ENCODE measurements at regions not wholly inside any gene's neighbourhood (a gene's known extent, or its start where the extent isn't known, plus 50 kb on each side); places are given as distances from the start of the nearest gene placed in this dataset.

DNA sequence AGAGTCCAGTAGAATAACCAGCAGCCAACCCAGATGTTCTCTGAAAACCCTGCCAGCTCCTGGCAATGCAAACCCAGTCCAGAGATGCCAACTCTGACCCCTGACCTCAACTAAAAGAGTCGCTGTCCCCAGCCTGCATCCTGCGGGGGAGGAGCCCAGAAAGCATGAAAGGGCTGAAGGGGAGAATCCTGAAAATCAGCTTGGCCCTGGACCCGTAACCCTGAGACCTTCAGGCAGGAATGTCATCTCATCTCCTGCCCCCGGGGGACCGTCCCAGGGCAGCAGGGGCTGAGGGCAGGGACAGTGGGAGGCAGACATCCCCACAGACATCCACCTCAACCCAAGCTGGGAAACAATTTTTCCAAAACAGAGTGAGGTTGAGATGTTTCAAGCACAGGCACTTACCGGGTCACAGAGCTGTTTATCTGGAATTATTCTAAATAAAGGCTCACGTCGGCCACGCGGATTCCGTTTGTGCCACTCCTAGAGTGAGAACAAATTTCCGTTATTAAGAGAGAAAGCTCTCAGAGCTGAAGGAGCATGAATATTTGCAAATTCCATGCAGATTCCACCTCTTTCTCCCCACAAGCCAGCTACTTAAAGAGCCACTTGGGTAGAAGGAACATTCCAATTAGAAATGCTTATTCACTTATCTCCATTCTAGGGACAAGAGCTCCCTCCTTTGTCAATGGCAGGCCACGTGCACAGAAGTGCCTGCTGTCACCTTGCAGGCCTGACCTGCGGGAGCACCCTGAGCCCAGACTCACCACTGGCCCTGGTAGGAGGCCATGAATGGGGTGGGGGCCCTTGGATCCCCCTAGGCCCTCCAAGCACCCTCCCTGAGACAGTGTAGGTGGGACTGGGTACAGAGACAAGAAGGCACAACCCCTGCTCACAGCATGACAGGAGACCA lies 240.1 kb downstream of the NPHP4 start:
- Histone ChIP-seq H3K27me3 (no peaks in the 10 kb centered on the region), H3K27ac (no peak overlapping the region), H3K9me3 (no peaks in the 10 kb centered on the region)

DNA sequence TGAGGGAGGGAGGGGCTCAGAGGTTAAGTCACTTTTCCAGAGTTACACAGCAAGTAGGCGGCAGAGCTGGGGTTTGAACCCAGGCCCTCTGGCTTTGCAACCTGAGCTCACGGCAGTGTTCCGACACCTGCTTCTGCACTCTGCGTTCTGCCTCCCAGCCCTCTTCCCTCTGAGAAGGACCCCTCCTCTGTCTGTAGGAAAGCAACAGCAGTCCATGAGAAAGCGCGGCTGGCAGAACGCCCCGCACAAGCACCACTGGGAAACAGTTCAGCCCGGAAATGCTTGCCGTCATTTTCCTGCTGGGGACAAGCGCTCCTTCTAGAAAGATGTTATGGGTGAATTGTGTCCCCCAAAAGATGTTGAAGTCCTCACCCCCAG lies 241.1 kb downstream of the NPHP4 start:
- no peak for DNase-seq (ENCODE audit: low spot score in 2 of 2)
- no peaks in the 10 kb centered on the region for H3K36me3 ChIP-seq
- no peaks in the 10 kb centered on the region for H3K4me1 ChIP-seq
- no peak overlapping the region for H3K27ac ChIP-seq
- no peaks in the 10 kb centered on the region for H3K9me3 ChIP-seq
- H3K4me3 ChIP-seq = no peak overlapping the region
- intact Hi-C loops (cut with DNase I) = no loop called here
- TF ChIP-seq, protein P1, sequence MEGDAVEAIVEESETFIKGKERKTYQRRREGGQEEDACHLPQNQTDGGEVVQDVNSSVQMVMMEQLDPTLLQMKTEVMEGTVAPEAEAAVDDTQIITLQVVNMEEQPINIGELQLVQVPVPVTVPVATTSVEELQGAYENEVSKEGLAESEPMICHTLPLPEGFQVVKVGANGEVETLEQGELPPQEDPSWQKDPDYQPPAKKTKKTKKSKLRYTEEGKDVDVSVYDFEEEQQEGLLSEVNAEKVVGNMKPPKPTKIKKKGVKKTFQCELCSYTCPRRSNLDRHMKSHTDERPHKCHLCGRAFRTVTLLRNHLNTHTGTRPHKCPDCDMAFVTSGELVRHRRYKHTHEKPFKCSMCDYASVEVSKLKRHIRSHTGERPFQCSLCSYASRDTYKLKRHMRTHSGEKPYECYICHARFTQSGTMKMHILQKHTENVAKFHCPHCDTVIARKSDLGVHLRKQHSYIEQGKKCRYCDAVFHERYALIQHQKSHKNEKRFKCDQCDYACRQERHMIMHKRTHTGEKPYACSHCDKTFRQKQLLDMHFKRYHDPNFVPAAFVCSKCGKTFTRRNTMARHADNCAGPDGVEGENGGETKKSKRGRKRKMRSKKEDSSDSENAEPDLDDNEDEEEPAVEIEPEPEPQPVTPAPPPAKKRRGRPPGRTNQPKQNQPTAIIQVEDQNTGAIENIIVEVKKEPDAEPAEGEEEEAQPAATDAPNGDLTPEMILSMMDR (IDR thresholded peaks at IDR 0.05) = no peak
- no peaks in the 10 kb centered on the region for H3K27me3 ChIP-seq

More for the DNA sequence above, 240.1 kb downstream of the NPHP4 start:
- no peaks in the 10 kb centered on the region for H3K36me3 ChIP-seq
- no peaks in the 10 kb centered on the region for H3K4me1 ChIP-seq
- no peak overlapping the region for H3K4me3 ChIP-seq
- TF ChIP-seq, protein P1 (IDR thresholded peaks at IDR 0.05) = no peak
- intact Hi-C loops (cut with DNase I) = no loop called here
- DNase-seq (ENCODE audit: low spot score in 2 of 2) = no peak

DNA sequence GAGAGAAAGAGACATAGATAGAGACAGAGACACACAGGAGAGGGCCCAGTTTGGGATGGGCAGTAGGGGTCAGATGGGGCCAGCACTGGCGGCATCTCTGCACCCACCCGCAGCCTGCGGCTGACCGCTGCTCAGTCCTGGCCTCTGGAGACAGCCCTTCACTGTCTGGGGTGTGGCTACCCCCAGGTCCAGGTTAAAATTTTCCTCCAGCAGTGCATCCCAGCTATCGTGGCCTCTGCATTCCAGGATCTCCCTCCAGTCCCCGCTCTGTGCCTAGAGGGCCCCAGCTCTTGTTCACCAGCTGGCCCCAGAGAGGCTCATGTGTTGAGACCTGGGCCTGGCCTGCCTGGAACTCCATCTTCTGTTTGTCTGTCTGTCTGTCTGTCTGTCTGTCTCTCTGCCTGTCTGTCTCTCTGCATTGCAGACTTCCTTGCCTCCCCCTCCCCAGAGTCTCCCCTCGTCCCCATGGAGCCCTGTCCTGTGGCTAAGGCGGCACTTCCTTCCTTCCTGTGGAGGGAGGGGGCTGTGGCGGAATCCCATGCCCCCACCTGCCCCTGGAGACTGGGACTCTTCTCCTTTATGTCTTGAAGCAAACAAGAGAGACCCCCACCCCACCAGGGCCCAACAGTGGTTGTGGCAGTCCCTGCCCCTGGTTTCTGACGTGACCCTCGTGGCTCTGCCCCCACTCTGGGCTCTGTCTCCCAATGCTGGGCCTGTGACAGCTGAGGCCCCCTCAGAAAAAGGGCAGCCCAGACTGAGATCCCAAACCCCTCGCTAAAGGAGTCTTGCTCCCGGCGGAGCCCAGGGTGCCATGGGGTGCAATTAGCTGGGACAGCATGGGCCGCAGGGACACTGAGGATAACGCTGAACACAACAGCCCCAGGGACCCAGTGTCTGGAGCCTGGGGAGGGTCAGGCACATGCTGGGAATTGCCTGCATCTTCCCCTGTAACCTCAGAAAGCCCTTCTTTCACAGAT lies 241.8 kb downstream of the NPHP4 start:
- TF ChIP-seq, protein P1 (IDR thresholded peaks at IDR 0.05) = no peak
- Histone ChIP-seq H3K9me3 (no peaks in the 10 kb centered on the region), H3K36me3 (no peaks in the 10 kb centered on the region), H3K27me3 (no peaks in the 10 kb centered on the region), H3K27ac (no peak overlapping the region), H3K4me3 (no peak overlapping the region), H3K4me1 (no peaks in the 10 kb centered on the region)
- intact Hi-C loops (cut with DNase I) = no loop called here
- no peak for DNase-seq (ENCODE audit: low spot score in 2 of 2)

DNA sequence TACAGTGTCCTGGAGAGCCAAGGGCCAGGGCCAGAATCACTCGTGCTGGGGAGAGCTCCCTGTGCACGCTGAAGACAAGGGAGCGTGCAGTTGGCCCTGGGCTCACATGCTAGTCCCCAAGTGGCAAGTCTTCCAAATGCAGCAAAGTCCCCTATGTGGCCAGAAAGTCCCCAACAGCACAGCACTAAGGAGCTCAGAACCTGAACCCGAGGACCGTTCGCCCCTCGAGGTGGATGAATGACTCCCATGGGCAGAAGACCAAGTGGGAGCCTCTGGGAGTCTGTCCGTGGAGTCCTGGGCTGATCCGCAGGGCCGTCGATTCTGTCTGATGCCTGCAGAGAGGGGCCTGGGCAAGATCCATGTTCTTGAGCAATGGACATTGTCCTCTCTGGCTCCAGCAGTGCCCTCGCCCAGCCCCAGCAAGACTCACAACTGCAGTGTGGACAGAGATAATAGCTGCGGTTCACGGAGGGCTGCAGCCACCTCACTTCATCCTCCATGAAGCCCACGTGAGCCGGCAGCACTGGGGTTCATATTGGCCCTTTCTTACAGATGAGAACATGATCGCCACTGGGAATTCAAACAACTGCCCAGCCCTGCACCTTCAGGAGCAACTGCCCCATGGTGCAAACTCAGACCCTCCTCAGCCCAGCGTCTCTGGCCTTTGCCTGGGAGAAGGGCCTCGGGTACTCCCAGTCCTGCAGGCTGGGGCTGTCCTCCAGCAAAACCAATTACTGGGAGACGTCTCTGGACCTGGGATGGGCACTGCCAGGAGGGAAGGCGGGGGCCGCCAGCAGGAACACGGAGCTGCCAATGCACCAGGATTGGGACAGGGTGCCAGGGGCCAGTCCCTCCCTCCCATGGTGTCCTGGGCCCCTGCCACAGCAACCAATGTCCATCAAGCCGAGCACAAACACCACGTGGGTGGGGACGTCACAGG lies 243.7 kb downstream of the NPHP4 start:
- H3K9me3 ChIP-seq = no peaks in the 10 kb centered on the region
- H3K4me3 ChIP-seq = no peak overlapping the region
- H3K27me3 ChIP-seq = no peaks in the 10 kb centered on the region
- TF ChIP-seq, protein P1 (IDR thresholded peaks at IDR 0.05) = no peak
- H3K27ac ChIP-seq = no peak overlapping the region
- DNase-seq (ENCODE audit: low spot score in 2 of 2) = no peak
- H3K4me1 ChIP-seq = no peaks in the 10 kb centered on the region
- no peaks in the 10 kb centered on the region for H3K36me3 ChIP-seq
- intact Hi-C loops (cut with DNase I) = no loop called here
